ENCODE measurements at regions not wholly inside any gene's neighbourhood (a gene's known extent, or its start where the extent isn't known, plus 50 kb on each side); places are given as distances from the start of the nearest gene placed in this dataset.

DNA sequence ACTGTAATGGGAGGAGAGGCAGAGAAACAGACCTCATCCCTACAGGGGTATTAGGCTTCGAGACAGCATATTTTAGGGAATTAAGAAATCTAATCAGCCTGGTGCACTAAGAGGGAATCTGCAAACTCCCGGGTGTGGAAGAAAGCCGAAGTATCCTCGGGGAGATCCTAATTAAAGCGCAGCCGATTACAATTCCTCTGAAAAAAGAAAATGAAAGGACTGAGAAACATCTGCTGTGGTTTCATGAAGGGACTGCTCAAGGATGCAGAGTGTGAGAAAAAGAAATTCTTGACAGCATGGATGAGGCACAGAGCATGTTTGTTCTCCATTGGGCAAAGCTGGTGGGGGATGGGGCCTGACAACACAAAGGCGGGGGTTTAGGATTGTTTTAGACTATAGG is 290.0 kb upstream of the LARGE1 start:
- no peak for TF ChIP-seq POLR2A (IDR thresholded peaks at IDR 0.05; ENCODE audit: low read length)
- TF ChIP-seq GATA1 (IDR thresholded peaks at IDR 0.05; ENCODE audit: low read depth, low read length), result no peak

All from erythroblast (primary cell).